ENCODE measurements at regions not wholly inside any gene's neighbourhood (a gene's known extent, or its start where the extent isn't known, plus 50 kb on each side); places are given as distances from the start of the nearest gene placed in this dataset.
"Not testable (repeated sequence)": the region's sequence is repeated elsewhere in the genome, so short reads cannot be mapped to it uniquely, and the experiment has no call there.

DNA sequence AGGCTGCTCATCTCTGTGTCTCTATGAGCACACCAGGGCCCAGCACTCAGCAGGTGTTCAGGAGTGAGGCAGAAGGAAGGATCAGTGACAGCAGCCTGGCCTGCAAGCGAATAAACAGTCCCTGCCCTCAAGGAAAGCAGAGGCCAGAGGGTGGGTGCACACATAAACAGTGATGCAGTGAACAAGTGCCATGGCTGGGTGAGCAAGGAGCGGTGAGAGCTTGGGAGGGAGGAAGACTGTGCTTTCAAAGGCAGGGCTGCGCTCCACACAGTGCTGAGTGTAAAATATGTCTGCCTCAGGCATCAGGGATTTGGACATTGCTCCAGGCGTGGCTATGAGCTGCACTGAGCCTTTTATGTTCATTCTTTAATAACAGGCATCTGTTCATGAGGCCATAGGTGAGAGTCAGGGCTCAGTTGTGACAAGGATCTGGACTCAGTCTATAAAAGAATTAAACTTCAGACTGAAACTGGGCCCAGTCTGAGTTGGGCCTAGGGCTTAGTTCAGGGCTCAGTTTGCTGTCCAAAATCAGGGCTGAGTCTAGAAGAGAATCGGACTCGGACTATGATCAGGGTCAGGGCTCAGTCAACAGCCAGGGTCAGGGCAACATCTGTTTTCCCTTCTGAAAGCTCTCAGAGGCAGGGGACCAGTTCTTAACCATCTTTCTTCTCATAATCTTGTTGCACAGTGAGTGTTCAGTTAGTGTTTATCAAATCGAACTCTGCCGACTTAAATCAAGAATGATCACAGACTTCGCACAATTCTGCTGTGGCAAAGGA is 213.7 kb downstream of the FOXD2 start:
- Mint-ChIP-seq H3K4me1 (ENCODE audit: low read depth) (no peaks in the 10 kb centered on the region), H3K4me3 (no peak overlapping the region), H3K36me3 (ENCODE audit: low read depth) (no peaks in the 10 kb centered on the region), H3K9me3 (no peaks in the 10 kb centered on the region), H3K27me3 (peaks cover 5% of the 10 kb centered on the region), H3K27ac (no peak overlapping the region)

DNA sequence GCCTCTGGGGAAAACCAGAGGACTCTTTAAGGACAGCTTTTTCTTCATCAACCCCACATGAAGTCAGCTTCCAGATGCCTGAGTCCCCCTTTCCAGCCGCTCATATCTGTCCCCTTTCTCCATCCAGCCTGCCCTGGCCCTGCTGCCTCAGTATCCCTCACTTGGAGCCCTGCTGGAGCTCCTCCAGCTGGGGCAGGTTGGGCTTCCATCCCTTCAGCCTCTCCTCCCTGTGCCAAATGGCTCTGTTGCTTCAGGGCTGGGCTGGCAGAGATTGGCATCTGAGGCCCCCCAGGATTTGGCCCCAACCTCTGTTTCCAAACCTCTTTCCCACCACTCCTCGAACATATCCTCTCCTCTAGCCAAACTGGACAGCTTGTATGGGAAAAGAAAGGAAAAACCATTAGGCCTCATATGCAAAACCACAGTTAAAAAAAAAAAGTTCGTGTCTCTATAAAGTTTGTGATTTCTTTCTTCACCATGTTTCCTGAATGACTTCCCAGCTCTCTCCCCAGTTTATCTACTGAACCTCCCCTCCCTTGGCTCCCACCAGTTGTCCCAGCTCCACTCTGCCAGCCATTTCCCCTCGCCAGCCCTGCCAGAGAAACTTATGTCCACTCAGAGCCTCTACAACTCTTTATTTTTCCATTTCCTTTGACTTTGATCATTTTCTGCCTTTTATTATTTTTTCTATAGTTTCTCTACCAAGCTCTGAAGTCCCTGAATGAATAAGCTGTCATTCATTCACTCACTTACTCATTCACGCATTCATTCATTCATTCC is 217.9 kb downstream of the FOXD2 start:
- Mint-ChIP-seq H3K4me3 (no peak overlapping the region), H3K4me1 (ENCODE audit: low read depth) (no peaks in the 10 kb centered on the region), H3K9me3 (no peaks in the 10 kb centered on the region), H3K27me3 (peaks cover 14% of the 10 kb centered on the region), H3K27ac (no peak overlapping the region), H3K36me3 (ENCODE audit: low read depth) (no peaks in the 10 kb centered on the region)

DNA sequence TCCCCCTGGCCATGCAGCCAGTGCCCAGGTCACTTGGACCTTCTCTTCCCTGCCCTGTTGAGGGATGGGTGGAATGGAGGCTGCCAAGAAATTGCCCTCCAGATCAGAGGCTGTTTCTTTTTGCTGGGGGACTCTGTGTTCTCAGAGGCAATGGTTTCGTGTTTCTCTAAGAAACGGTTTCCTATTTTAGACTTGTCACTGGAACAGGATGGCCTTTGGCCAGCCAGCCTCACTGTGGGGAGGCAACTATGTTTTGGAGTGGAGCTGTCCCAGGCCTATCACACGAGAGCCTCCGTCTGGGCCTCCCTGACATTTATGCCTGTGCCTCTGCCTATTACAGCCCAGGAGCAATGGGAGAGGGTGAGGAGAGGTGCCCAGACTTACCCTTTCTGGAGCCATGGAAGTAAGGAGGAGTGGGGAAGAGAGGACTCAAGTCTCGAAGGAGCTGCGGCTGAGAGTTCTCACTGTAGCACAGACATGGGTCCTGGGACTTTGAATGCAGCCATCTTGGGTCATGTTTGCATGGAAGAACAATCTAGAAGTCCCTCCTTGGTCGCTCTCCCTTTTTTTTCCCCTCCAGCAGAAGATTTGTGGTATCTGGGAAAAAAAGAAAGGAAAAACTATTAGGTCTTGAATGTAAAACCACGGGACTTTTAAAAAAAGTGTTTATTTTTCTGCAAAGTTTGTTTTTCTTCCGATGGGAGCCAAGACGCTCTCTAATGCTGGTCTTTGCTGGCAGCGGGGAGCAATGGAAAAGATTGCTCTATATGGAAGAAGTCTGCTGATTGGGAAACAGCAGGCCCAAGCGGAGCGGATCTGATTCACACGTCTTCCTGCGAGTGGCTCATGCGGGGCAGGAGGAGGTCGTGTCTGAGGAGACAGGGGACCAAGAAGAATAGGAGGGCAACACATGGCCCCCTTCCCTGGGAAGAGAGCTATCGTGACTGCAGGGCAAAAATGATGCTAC is 219.2 kb downstream of the FOXD2 start:
- Mint-ChIP-seq H3K27me3 (peaks cover 14% of the 10 kb centered on the region), H3K4me1 (ENCODE audit: low read depth) (no peaks in the 10 kb centered on the region), H3K36me3 (ENCODE audit: low read depth) (no peaks in the 10 kb centered on the region), H3K4me3 (no peak overlapping the region), H3K9me3 (no peaks in the 10 kb centered on the region), H3K27ac (no peak overlapping the region)

DNA sequence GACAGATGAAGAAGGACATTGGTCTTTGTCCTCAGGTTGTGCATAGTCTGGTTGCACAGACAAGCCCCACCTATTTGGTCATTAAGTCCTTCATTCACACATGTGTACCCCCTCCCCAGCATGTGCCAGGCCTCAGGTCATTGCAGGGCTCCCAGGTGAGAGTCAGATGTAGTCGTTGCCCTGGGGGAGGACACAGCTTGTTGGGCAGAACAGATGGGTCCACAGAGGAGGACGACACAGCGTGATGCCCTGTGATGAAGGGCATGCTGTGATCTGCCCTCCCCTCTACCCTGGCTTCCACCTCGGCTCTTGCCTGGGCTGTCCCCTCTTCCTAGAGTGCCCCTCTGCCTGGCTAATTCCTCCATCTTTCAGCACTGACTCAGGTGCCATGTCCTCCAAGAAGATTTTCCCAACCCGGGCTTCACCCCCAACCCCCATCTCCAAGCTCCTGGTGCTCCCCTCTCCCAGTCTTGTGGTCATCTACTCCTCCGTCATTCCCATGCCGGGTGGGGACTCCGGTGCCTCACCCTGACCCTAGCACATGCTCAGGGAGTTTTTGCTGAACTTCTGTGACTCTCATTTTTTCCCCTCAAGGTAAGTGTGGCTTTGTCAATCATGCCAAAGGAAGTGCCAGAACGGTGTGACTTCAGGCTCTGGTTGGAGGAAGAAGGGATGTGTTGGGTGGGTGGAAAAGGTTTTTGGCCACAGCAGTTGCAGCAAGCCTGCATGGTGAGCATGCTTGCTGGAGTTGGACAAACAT is 220.5 kb downstream of the FOXD2 start:
- Mint-ChIP-seq H3K27ac (no peak overlapping the region), H3K36me3 (ENCODE audit: low read depth) (no peaks in the 10 kb centered on the region), H3K27me3 (peaks cover 14% of the 10 kb centered on the region), H3K4me1 (ENCODE audit: low read depth) (no peaks in the 10 kb centered on the region), H3K9me3 (no peaks in the 10 kb centered on the region), H3K4me3 (no peak overlapping the region)

DNA sequence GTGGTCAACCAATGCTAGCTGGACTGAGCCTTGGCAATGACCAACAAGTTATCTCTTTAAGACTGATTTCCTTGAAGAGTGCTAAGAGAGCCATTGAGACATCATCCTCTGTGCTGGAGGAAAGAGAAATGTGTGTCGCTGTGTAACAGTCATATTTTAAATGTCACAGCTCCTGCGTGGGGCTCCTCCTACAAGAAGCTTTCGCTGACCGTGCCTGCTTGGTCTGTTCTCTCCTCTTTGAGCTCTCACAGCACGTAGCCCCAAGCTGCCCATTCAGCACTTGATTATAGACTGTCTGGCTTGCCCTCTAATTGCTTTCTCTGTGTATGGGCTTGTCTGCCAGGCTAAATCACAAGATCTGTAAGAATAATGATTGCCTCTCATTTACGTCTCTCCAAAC is 221.3 kb downstream of the FOXD2 start:
- Mint-ChIP-seq H3K9me3 (no peaks in the 10 kb centered on the region), H3K27ac (no peak overlapping the region), H3K4me3 (no peak overlapping the region), H3K27me3 (peaks cover 14% of the 10 kb centered on the region), H3K36me3 (ENCODE audit: low read depth) (no peaks in the 10 kb centered on the region), H3K4me1 (ENCODE audit: low read depth) (no peaks in the 10 kb centered on the region)

DNA sequence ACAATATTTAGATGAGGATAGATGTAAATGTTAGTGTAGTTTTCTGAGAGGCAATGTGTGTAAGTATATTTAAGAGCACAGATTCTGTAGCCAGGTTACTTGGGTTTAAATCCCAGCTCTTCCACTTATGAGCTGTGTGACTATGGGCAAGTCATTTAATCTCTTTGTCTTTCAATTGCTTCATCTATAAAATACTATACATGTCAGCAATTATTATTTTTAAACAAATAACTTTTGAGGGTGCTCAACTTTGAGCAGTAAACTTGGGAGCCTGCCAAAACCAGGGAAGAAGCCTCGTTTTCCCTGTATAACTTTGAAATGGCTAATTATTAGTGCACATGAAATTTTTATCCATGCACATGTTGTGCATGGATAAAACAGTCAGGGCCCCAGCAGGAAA is 222.8 kb downstream of the FOXD2 start:
- no peaks in the 10 kb centered on the region for H3K4me1 Mint-ChIP-seq (ENCODE audit: low read depth)
- H3K27ac Mint-ChIP-seq: no peak overlapping the region
- no peak overlapping the region for H3K4me3 Mint-ChIP-seq
- peaks cover 8% of the 10 kb centered on the region for H3K27me3 Mint-ChIP-seq
- no peaks in the 10 kb centered on the region for H3K9me3 Mint-ChIP-seq
- H3K36me3 Mint-ChIP-seq (ENCODE audit: low read depth): no peaks in the 10 kb centered on the region

DNA sequence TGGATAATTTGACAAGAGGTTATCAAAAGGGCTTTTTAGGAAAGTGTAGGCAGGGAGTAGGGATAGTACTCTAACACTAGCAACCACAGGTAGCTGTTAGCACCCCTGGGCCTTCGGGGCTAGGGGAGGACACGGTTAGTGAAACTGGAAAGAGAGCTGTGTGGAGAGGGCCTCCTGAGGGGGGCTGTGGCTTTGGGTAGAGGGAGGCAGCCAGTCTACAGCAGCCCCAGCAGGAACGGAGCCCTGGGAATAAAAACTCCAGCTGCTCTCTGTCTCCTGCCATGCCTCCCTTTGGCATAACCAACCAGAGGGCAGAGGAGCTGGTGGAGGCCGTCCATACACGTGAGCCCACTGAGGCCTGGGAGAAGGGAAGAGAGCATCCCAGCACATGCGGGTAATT is 223.2 kb downstream of the FOXD2 start:
- Mint-ChIP-seq H3K27me3 (peaks cover 8% of the 10 kb centered on the region), H3K4me3 (no peak overlapping the region), H3K9me3 (no peaks in the 10 kb centered on the region), H3K27ac (no peak overlapping the region), H3K4me1 (ENCODE audit: low read depth) (no peaks in the 10 kb centered on the region), H3K36me3 (ENCODE audit: low read depth) (no peaks in the 10 kb centered on the region)

DNA sequence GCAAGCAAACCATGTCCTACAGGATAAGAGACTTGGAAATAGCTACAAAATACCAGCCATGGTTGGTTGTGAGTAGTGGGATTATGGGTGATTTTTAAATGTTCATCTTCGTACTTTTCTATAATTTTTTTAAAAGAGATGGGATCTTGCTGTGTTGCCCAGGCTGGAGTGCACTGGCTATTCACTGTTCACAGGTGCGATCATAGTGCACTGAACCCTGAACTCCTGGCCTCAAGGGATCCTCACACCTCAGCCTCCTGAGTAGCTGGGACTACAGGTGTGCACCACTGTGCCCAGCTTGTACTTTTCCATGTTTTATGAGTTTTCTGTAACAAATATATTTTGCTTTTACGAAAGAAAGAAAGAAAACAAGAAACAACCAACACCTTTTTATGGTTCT is 224.2 kb downstream of the FOXD2 start:
- no peaks in the 10 kb centered on the region for H3K9me3 Mint-ChIP-seq
- peaks cover 7% of the 10 kb centered on the region for H3K27me3 Mint-ChIP-seq
- H3K36me3 Mint-ChIP-seq (ENCODE audit: low read depth): no peaks in the 10 kb centered on the region
- no peak overlapping the region for H3K4me3 Mint-ChIP-seq
- no peaks in the 10 kb centered on the region for H3K4me1 Mint-ChIP-seq (ENCODE audit: low read depth)
- H3K27ac Mint-ChIP-seq: no peak overlapping the region

DNA sequence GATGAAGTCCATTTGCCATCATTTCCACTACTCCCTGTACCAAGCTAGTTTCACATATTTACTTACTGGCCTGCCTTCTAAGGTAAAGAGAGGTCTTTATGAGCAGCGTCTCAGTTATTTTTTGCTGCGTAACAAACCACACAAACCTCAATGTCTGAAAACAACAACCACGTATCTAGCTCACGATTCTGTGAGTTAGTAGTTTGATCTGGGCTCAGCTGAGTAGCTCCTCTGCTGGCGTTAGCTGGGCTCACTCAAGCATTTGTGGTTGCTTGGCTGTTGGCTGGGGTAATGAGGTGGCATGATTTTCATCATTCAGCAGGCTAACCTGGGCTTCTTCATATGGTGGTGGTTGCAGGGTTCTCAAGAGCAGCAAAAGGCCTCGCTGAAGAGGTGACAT is 225.4 kb downstream of the FOXD2 start:
- Mint-ChIP-seq H3K27ac (no peak overlapping the region), H3K9me3 (no peaks in the 10 kb centered on the region), H3K36me3 (ENCODE audit: low read depth) (no peaks in the 10 kb centered on the region), H3K27me3 (peaks cover 3% of the 10 kb centered on the region), H3K4me3 (no peak overlapping the region), H3K4me1 (ENCODE audit: low read depth) (no peaks in the 10 kb centered on the region)

DNA sequence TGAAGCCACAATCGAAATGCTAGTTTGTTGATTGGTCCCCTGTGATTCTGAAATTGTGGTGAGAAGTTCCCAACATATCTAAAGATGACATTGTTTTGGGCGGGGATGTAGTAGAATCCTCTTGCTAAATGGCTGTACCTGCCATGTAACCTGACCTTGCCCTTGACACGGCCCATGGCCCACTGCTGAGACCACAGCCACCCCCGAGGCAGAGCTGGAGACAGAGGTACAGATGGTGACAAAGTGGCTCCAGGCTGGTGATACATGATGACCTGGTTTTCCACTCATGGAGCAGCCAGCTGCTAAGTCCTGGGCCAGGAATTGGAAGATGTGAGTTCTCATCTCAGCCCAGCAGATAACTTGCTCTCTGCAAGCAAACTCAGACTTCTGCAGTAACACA is 226.5 kb downstream of the FOXD2 start:
- Mint-ChIP-seq H3K27ac (no peak overlapping the region), H3K4me1 (ENCODE audit: low read depth) (no peaks in the 10 kb centered on the region), H3K36me3 (ENCODE audit: low read depth) (no peaks in the 10 kb centered on the region), H3K4me3 (no peak overlapping the region), H3K27me3 (peaks cover 5% of the 10 kb centered on the region), H3K9me3 (no peaks in the 10 kb centered on the region)

DNA sequence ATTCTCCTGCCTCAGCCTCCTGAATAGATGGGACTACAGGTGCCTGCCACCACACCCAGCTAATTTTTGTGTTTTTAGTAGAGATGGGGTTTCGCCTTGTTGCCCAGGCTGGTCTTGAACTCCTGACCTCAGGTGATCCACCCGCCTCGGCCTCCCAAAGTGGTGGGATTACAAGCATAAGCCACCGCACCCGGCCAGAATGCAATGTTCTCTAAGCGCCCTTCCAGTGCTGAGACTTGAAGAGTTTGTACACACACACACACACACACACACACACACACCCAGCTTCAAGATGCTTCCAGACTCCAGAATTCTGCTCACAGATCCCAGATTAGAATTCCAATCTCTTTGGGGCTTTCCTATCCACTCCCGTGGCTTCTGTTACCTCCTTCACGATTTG is 227.1 kb downstream of the FOXD2 start:
- not testable (repeated sequence) for H3K9me3 Mint-ChIP-seq

DNA sequence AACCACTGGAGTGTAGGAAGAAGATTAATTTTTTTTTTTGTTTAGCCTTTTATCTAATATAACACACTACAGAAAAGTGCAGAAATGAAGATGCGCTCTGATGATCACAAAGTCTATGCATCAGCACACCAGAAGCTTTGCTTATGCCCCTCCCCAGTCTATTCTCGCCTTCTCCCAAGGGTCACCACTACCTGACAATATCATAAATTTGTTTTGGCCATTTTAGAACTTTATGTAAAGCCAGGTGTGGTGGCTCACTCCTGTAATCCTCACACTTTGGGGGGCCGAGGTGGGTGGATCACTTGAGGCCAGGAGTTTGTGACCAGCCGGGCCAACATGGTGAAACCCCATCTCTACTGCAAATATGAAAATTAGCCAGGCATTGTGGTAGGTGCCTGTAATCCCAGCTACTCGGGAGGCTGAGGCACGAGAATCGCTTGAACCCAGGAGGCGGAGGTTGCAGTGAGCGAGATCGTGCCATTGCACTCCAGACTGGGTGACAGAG is 231.3 kb downstream of the FOXD2 start:
- no peaks in the 10 kb centered on the region for H3K4me1 Mint-ChIP-seq (ENCODE audit: low read depth)
- peaks cover 19% of the 10 kb centered on the region for H3K27me3 Mint-ChIP-seq
- H3K9me3 Mint-ChIP-seq: peaks cover 5% of the 10 kb centered on the region
- H3K4me3 Mint-ChIP-seq: no peak overlapping the region
- H3K27ac Mint-ChIP-seq: no peak overlapping the region
- no peaks in the 10 kb centered on the region for H3K36me3 Mint-ChIP-seq (ENCODE audit: low read depth)

More for the DNA sequence above, 227.1 kb downstream of the FOXD2 start:
- not testable (repeated sequence) for H3K4me1 Mint-ChIP-seq (ENCODE audit: low read depth); H3K36me3 Mint-ChIP-seq (ENCODE audit: low read depth); H3K4me3 Mint-ChIP-seq; H3K27me3 Mint-ChIP-seq; H3K27ac Mint-ChIP-seq

DNA sequence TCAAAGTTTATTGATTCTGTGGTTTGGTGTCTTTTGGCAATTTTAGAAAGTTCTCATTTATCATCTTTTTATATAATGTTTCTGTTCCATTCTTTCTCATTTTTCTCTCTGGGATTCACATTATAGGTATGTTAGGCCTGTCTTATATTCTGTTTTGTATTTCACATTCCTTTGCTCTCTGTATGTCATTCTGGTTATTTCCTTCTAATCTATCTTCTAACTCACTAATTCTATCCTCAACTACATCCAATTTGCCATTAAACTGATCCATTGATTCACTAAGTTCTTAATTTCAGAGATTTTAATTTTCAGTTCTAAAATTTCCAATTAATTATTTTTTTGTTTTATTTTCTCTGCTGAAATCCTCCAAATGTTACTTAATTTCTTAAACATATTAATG is 234.8 kb downstream of the FOXD2 start:
- Mint-ChIP-seq H3K36me3 (ENCODE audit: low read depth) (no peaks in the 10 kb centered on the region), H3K27me3 (peaks cover 19% of the 10 kb centered on the region), H3K4me1 (ENCODE audit: low read depth) (no peaks in the 10 kb centered on the region), H3K9me3 (peaks cover 5% of the 10 kb centered on the region), H3K27ac (no peak overlapping the region), H3K4me3 (no peak overlapping the region)

DNA sequence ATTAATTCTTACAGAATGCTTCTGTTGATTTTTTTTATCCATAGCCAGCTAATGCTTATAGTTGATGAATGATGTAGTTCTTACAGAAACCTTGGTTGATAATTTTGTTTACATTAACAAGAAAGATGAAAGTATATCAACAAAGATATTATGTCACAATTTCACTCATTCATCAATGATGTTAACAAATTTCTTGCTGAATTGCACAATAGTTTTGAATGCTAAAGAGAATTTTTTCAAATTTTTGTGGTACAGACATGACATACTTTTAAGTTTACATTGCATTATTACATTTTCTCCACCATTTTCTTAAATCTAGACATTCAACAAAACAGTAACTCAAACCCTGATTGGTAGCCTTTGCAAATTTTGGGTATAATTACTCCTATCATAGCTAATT is 236.3 kb downstream of the FOXD2 start:
- Mint-ChIP-seq H3K4me1 (ENCODE audit: low read depth) (no peaks in the 10 kb centered on the region), H3K27ac (no peak overlapping the region), H3K9me3 (peaks cover 5% of the 10 kb centered on the region), H3K4me3 (no peak overlapping the region), H3K27me3 (peaks cover 19% of the 10 kb centered on the region), H3K36me3 (ENCODE audit: low read depth) (no peaks in the 10 kb centered on the region)

Data from stimulated activated naive CD8-positive, alpha-beta T cell treated with anti-CD3 and anti-CD28 coated beads, Interleukin-15, Interleukin-2, amounts not matched to agents 100 ng/mL and 50 ng/mL, for 24 hours (primary cell).